B cell (primary cell): ENCODE measurements at regions not wholly inside any gene's neighbourhood (a gene's known extent, or its start where the extent isn't known, plus 50 kb on each side); places are given as distances from the start of the nearest gene placed in this dataset.

Experiments used
- CTCF ChIP-seq: fragments of 200-600 bp; IDR thresholded peaks from one replicate; pipeline ENCODE4 v1.8.0; 2022; ENCODE audit warnings: antibody characterized with exemption, mild to moderate bottlenecking
- EZH2 ChIP-seq: IDR thresholded peaks from 2 replicates; pipeline ENCODE4 v1.6.1; 2012; ENCODE audit warnings: borderline replicate concordance, low read depth, mild to moderate bottlenecking, moderate library complexity, low read length; ENCODE audit not compliant: insufficient read depth, poor library complexity, severe bottlenecking

DNA sequence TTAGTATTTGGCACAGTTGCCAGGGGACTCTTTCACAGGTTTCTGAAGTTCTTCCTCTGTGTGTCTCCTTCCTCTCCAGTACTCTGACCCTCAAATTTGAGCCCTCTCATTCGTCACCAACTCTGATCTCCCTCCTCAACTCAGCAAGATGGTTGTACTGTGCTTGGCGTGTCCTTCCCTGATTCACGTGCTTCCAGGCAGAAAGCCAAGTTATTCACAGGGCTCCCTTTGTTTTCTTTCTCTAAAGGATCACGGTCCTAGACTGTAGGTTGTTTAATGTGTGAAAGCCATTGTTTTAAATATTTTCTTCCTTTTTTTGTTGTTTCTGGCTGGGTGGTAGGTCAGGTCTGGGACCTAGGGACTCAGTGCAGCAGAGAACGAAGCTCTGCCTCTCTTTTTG is 142.9 kb downstream of the DMAC1 start:
- TF ChIP-seq CTCF (no peak), EZH2 (no peak)
